GM23338 (cell line): ENCODE measurements at regions not wholly inside any gene's neighbourhood (a gene's known extent, or its start where the extent isn't known, plus 50 kb on each side); places are given as distances from the start of the nearest gene placed in this dataset.

Source experiments
- EZH2 ChIP-seq: fragments of 200-600 bp; sonication (generic); IDR thresholded peaks from one replicate; pipeline ENCODE4 v1.8.0; 2017; ENCODE audit warnings: antibody characterized with exemption, mild to moderate bottlenecking, low read depth; ENCODE audit not compliant: unreplicated experiment
- EZH2phosphoT487 ChIP-seq: fragments of 200-600 bp; sonication (generic); IDR thresholded peaks from one replicate; pipeline ENCODE4 v1.8.1; 2018; ENCODE audit warnings: antibody characterized with exemption; ENCODE audit not compliant: unreplicated experiment
- TF ChIP-seq, protein P1 (sequence below), 2 experiments: fragments of 200-600 bp in 1 of 2; sonication (generic) in 1 of 2; conservative IDR thresholded peaks; 2 replicates each; pipeline versions ENCODE4 v1.5.1 to v1.6.1; 2016 to 2017; ENCODE audit warnings: antibody characterized with exemption in 2 of 2, low read depth in 2 of 2, mild to moderate bottlenecking in 2 of 2, moderate library complexity in 1 of 2

DNA sequence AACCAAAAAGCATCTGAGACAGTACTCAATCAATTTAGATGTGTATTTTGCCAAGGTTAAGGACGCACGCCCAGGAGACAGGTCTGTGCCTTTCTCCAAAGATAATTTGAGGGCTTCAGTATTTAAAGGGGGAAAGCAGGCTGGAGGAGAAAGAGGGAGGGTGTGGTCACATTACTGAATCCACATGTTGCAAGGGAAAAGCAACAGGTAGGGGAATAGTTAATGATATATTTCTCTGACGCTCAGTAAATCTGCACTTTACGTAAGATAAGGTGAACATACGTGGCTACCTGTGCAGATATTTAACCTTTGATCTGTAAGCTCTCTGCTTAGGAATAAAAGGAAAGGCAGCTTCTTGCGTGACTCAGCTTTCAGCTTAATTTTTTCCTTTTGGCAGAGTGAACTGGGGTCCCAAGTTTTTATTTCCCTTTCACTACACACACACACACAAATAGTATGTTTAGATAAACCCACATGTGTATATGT lies 443.4 kb downstream of the NTRK2 start:
- TF ChIP-seq, protein P1, sequence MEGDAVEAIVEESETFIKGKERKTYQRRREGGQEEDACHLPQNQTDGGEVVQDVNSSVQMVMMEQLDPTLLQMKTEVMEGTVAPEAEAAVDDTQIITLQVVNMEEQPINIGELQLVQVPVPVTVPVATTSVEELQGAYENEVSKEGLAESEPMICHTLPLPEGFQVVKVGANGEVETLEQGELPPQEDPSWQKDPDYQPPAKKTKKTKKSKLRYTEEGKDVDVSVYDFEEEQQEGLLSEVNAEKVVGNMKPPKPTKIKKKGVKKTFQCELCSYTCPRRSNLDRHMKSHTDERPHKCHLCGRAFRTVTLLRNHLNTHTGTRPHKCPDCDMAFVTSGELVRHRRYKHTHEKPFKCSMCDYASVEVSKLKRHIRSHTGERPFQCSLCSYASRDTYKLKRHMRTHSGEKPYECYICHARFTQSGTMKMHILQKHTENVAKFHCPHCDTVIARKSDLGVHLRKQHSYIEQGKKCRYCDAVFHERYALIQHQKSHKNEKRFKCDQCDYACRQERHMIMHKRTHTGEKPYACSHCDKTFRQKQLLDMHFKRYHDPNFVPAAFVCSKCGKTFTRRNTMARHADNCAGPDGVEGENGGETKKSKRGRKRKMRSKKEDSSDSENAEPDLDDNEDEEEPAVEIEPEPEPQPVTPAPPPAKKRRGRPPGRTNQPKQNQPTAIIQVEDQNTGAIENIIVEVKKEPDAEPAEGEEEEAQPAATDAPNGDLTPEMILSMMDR (conservative IDR thresholded peaks at IDR 0.05; ENCODE audit: low read depth in 2 of 2), result no peak
- no peak for TF ChIP-seq EZH2
- TF ChIP-seq EZH2phosphoT487, result no peak
